ENCODE measurements at regions not wholly inside any gene's neighbourhood (a gene's known extent, or its start where the extent isn't known, plus 50 kb on each side); places are given as distances from the start of the nearest gene placed in this dataset.

- TF ChIP-seq, protein P1, sequence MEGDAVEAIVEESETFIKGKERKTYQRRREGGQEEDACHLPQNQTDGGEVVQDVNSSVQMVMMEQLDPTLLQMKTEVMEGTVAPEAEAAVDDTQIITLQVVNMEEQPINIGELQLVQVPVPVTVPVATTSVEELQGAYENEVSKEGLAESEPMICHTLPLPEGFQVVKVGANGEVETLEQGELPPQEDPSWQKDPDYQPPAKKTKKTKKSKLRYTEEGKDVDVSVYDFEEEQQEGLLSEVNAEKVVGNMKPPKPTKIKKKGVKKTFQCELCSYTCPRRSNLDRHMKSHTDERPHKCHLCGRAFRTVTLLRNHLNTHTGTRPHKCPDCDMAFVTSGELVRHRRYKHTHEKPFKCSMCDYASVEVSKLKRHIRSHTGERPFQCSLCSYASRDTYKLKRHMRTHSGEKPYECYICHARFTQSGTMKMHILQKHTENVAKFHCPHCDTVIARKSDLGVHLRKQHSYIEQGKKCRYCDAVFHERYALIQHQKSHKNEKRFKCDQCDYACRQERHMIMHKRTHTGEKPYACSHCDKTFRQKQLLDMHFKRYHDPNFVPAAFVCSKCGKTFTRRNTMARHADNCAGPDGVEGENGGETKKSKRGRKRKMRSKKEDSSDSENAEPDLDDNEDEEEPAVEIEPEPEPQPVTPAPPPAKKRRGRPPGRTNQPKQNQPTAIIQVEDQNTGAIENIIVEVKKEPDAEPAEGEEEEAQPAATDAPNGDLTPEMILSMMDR (IDR thresholded peaks at IDR 0.05; ENCODE audit: insufficient read depth, low read depth, low read length, missing control alignments) = no peak
- H3K4me3 ChIP-seq (ENCODE audit: low read length) = no peak overlapping the region
- DNase-seq (ENCODE audit: low read depth) = no peak
These were observed 1147.8 kb downstream of the BRD1 start for GRCh38 chr22:48679656-48680555.

- H3K4me3 ChIP-seq (ENCODE audit: low read length) = no peak overlapping the region
- DNase-seq (ENCODE audit: low read depth) = no peak
- TF ChIP-seq, protein P1 (IDR thresholded peaks at IDR 0.05; ENCODE audit: insufficient read depth, low read depth, low read length, missing control alignments) = no peak
These were observed 1149.2 kb downstream of the BRD1 start for GRCh38 chr22:48678171-48679135.

- no peak overlapping the region for H3K4me3 ChIP-seq (ENCODE audit: low read length)
- no peak for DNase-seq (ENCODE audit: low read depth)
- TF ChIP-seq, protein P1 (IDR thresholded peaks at IDR 0.05; ENCODE audit: insufficient read depth, low read depth, low read length, missing control alignments) = no peak
These were observed 1150.1 kb downstream of the BRD1 start for GRCh38 chr22:48677621-48678020.

DNA sequence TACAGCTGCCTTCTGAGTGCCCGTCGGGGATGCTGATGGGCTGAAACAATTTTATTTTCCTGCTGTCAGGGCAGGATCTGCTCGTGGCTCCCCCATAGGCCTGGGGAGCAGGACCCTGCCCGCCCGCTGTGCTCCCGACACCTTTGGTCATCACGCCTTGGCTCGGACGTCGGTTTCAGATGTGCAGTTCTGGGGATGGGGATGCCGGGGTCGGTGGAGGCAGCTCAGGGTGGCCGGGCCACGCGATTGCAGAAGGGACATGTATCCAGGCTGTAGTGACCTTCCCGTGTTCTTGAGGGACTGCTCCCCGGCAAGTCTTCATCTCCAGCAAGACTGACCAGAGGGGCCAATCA, 1150.5 kb downstream of the BRD1 start:
- no peak for DNase-seq (ENCODE audit: low read depth)
- H3K4me3 ChIP-seq (ENCODE audit: low read length) = no peak overlapping the region
- TF ChIP-seq, protein P1 (IDR thresholded peaks at IDR 0.05; ENCODE audit: insufficient read depth, low read depth, low read length, missing control alignments) = no peak

- no peak for DNase-seq (ENCODE audit: low read depth)
- TF ChIP-seq, protein P1 (IDR thresholded peaks at IDR 0.05; ENCODE audit: insufficient read depth, low read depth, low read length, missing control alignments) = no peak
- no peak overlapping the region for H3K4me3 ChIP-seq (ENCODE audit: low read length)
These were observed 1151.2 kb downstream of the BRD1 start for GRCh38 chr22:48676266-48677167.

- no peak overlapping the region for H3K4me3 ChIP-seq (ENCODE audit: low read length)
- DNase-seq (ENCODE audit: low read depth) = no peak
- TF ChIP-seq, protein P1 (IDR thresholded peaks at IDR 0.05; ENCODE audit: insufficient read depth, low read depth, low read length, missing control alignments) = no peak
These were observed 1151.9 kb downstream of the BRD1 start for GRCh38 chr22:48675830-48676145.

Measured in epithelial cell of esophagus (primary cell).